GM18499 (cell line): ENCODE measurements at regions not wholly inside any gene's neighbourhood (a gene's known extent, or its start where the extent isn't known, plus 50 kb on each side); places are given as distances from the start of the nearest gene placed in this dataset.
A peak's percentile ranks its signal among the peaks of the same experiment; 100 is the strongest.

ENCODE experiments used
- ATAC-seq: cut with Tn5 transposase; IDR thresholded peaks from one replicate; pipeline ENCODE4 v1.9.1; 2021; ENCODE audit warnings: moderate number of reproducible peaks; ENCODE audit not compliant: insufficient read depth, unreplicated experiment

GRCh38 chr6:96458771-96459170 is 62.8 kb upstream of the UFL1 start:
- no peak for ATAC-seq

GRCh38 chr6:96460052-96460700 is 61.4 kb upstream of the UFL1 start:
- no peak for ATAC-seq

- no peak for ATAC-seq
These were observed 56.2 kb upstream of the UFL1 start for GRCh38 chr6:96465321-96465903.

GRCh38 chr6:96466147-96466863 is 55.3 kb upstream of the UFL1 start:
- peak; percentile 69 for ATAC-seq

GRCh38 chr6:96467814-96468213 is 53.8 kb upstream of the UFL1 start:
- no peak for ATAC-seq

- no peak for ATAC-seq
These were observed 53.3 kb upstream of the UFL1 start for GRCh38 chr6:96468281-96468680.

GRCh38 chr6:96468681-96469224 is 52.9 kb upstream of the UFL1 start:
- no peak for ATAC-seq

GRCh38 chr6:96469312-96469711 is 52.3 kb upstream of the UFL1 start:
- no peak for ATAC-seq

- no peak for ATAC-seq
These were observed 51.3 kb upstream of the UFL1 start for GRCh38 chr6:96470296-96470695.
